ENCODE measurements at regions not wholly inside any gene's neighbourhood (a gene's known extent, or its start where the extent isn't known, plus 50 kb on each side); places are given as distances from the start of the nearest gene placed in this dataset.

GRCh38 chr7:46848944-46849343 is 733.0 kb downstream of the TNS3 start:
- no peak for TF ChIP-seq CTCF (IDR thresholded peaks at IDR 0.05)
- TF ChIP-seq POLR2A (IDR thresholded peaks at IDR 0.05) = no peak

All from adrenal gland (tissue), 5 donors.